HG02938 (cell line): ENCODE measurements at regions not wholly inside any gene's neighbourhood (a gene's known extent, or its start where the extent isn't known, plus 50 kb on each side); places are given as distances from the start of the nearest gene placed in this dataset.
"Not testable (repeated sequence)": the region's sequence is repeated elsewhere in the genome, so short reads cannot be mapped to it uniquely, and the experiment has no call there.

Experiments
- ATAC-seq: cut with Tn5 transposase; IDR thresholded peaks from one replicate; pipeline ENCODE4 v1.9.1; 2021; ENCODE audit warnings: mild to moderate bottlenecking, moderate library complexity; ENCODE audit not compliant: unreplicated experiment

- ATAC-seq = no peak
These were observed 1668.7 kb downstream of the SUCLG1 start for GRCh38 chr2:82790206-82791021.

- no peak for ATAC-seq
These were observed 1669.3 kb downstream of the SUCLG1 start for GRCh38 chr2:82789851-82790205.

GRCh38 chr2:82781176-82781915 is 1677.7 kb downstream of the SUCLG1 start:
- no peak for ATAC-seq

- no peak for ATAC-seq
These were observed 1679.0 kb downstream of the SUCLG1 start for GRCh38 chr2:82780050-82780449.

GRCh38 chr2:82752396-82752795 is 1706.7 kb downstream of the SUCLG1 start:
- ATAC-seq = no peak

GRCh38 chr2:82748653-82749052 is 1710.4 kb downstream of the SUCLG1 start:
- no peak for ATAC-seq

GRCh38 chr2:82740527-82740926 is 1718.6 kb downstream of the SUCLG1 start:
- no peak for ATAC-seq

- ATAC-seq = not testable (repeated sequence)
These were observed 1721.1 kb downstream of the SUCLG1 start for GRCh38 chr2:82737965-82738364.

GRCh38 chr2:82735336-82735735 is 1723.7 kb downstream of the SUCLG1 start:
- no peak for ATAC-seq

GRCh38 chr2:82731824-82732223 is 1727.3 kb downstream of the SUCLG1 start:
- ATAC-seq = no peak

GRCh38 chr2:82730811-82731210 is 1728.3 kb downstream of the SUCLG1 start:
- ATAC-seq = no peak

- no peak for ATAC-seq
These were observed 1731.0 kb downstream of the SUCLG1 start for GRCh38 chr2:82728090-82728489.

- ATAC-seq = no peak
These were observed 1750.4 kb downstream of the SUCLG1 start for GRCh38 chr2:82708681-82709080.

GRCh38 chr2:82697231-82697630 is 1761.8 kb downstream of the SUCLG1 start:
- ATAC-seq = no peak

GRCh38 chr2:82694431-82694830 is 1764.6 kb downstream of the SUCLG1 start:
- ATAC-seq = no peak

- ATAC-seq = no peak
These were observed 1768.2 kb downstream of the SUCLG1 start for GRCh38 chr2:82690757-82691411.

- ATAC-seq = no peak
These were observed 1783.9 kb downstream of the SUCLG1 start for GRCh38 chr2:82675186-82675585.

- no peak for ATAC-seq
These were observed 1784.4 kb downstream of the SUCLG1 start for GRCh38 chr2:82674652-82675051.

- ATAC-seq = no peak
These were observed 1791.6 kb downstream of the SUCLG1 start for GRCh38 chr2:82667491-82667890.

GRCh38 chr2:82665691-82666090 is 1793.4 kb downstream of the SUCLG1 start:
- ATAC-seq = no peak

- no peak for ATAC-seq
These were observed 1802.0 kb downstream of the SUCLG1 start for GRCh38 chr2:82657106-82657505.

GRCh38 chr2:82656420-82656819 is 1802.7 kb downstream of the SUCLG1 start:
- no peak for ATAC-seq
